Stimulated activated naive CD8-positive, alpha-beta T cell treated with anti-CD3 and anti-CD28 coated beads, Interleukin-15, amount 100 ng/mL, for 72 hours (primary cell): ENCODE measurements at regions not wholly inside any gene's neighbourhood (a gene's known extent, or its start where the extent isn't known, plus 50 kb on each side); places are given as distances from the start of the nearest gene placed in this dataset.

Experiments used
- ATAC-seq: fragments of 150-1000 bp; cut with Tn5 transposase; 2 replicates; pipeline ENCODE4 v1.10.0; 2021; ENCODE audit warnings: mild to moderate bottlenecking, moderate library complexity
- DNase-seq, 2 donors: peaks; one replicate each; pipeline ENCODE4 v3.0.0; 2021 to 2022
- H3K27ac Mint-ChIP-seq, 2 donors: one replicate each; pipeline ENCODE4 v1.8.0; 2022; ENCODE audit warnings: mild to moderate bottlenecking in 2 of 2, mixed read lengths in 2 of 2, moderate library complexity in 2 of 2
- H3K27me3 Mint-ChIP-seq: one replicate; pipeline ENCODE4 v1.8.0; 2022; ENCODE audit warnings: mixed read lengths
- H3K4me1 Mint-ChIP-seq: one replicate; pipeline ENCODE4 v1.8.0; 2022; ENCODE audit warnings: mild to moderate bottlenecking, mixed read lengths
- H3K4me3 Mint-ChIP-seq, 2 donors: one replicate each; pipeline ENCODE4 v1.8.0; 2022; ENCODE audit warnings: mild to moderate bottlenecking in 2 of 2, mixed read lengths in 2 of 2, moderate library complexity in 1 of 2
- H3K9me3 Mint-ChIP-seq, 2 donors: one replicate each; pipeline ENCODE4 v1.8.0; 2022; ENCODE audit warnings: mixed read lengths in 2 of 2

DNA sequence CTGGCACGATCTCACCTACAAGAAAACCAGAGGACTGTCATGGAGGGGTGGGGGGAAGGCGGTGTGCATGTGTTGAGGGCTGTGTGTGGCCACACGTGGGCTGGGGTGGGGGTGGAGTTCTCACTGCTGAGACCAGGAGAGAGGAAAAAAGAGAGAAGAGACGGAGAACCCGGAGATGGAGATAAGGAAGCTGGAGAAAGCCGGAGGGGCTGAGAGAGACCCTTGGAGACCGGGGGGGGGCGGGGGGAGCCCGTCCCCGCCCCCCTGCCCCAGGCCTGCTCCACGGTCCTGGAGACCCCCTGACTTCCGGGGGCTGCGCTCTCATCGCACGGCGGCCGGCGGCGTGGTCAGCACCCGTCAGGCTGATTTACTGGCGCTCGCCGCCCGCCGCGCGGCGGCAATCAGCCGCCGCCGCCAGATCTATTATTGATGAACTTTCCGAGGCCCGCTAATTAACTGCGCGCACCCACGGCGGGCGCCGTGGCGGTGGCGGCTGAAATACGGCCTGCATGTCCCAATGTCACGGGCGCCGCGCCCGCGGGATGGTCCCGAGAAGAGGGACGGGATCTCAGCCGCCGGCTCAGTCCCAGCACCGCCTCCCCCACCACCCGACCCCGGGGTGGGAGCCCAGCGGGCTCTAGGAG, 187.4 kb downstream of the MN1 start:
- H3K4me1 Mint-ChIP-seq: peaks cover 5% of the 10 kb centered on the region
- no peaks in the 10 kb centered on the region for H3K9me3 Mint-ChIP-seq
- DNase-seq (no peak), ATAC-seq (no peak)
- H3K27ac Mint-ChIP-seq: no peak overlapping the region
- peaks cover 53% of the 10 kb centered on the region for H3K27me3 Mint-ChIP-seq
- no peak overlapping the region for H3K4me3 Mint-ChIP-seq

DNA sequence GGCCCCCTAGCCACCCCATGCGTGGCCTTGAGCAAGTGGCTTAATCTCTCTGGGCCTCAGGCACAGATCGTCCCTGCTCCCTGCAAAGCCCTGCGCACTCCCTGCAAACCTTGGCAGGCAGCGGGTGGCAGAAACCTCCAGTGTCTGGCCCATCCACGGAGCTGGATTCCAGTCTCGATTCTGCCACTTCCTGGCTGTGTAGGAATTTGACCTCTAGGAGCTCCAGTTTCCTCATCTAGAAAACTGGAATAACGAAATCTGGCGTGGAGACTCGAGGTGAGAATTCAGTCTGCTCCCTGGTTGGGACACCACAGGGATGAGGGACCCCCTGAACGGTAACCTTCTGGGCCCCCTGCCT, 186.9 kb downstream of the MN1 start:
- Mint-ChIP-seq H3K4me1 (peaks cover 5% of the 10 kb centered on the region), H3K9me3 (no peaks in the 10 kb centered on the region), H3K27me3 (peaks cover 53% of the 10 kb centered on the region), H3K4me3 (no peak overlapping the region), H3K27ac (no peak overlapping the region)
- DNase-seq (no peak), ATAC-seq (no peak)

DNA sequence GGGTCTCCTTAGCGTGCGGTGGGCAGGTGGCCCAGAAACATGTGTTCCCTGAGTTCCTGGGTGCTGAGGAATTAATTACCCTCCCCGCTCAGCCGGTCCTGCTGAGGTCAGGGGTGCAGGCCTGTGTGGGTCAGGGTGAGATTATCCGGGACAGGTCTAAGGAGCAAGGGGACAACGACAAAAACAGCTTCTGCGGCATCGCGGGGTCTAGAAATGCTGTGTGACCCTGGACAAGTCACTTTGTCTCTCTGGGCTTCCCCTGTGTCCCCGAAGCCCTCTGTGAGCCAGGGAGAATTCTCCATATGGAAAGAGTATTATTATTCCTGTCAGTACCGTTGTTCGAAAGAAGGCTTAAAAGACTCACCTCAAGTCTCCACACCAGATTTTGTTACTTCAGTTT, 186.1 kb downstream of the MN1 start:
- no peak overlapping the region for H3K27ac Mint-ChIP-seq
- H3K4me3 Mint-ChIP-seq: no peak overlapping the region
- no peak for DNase-seq

DNA sequence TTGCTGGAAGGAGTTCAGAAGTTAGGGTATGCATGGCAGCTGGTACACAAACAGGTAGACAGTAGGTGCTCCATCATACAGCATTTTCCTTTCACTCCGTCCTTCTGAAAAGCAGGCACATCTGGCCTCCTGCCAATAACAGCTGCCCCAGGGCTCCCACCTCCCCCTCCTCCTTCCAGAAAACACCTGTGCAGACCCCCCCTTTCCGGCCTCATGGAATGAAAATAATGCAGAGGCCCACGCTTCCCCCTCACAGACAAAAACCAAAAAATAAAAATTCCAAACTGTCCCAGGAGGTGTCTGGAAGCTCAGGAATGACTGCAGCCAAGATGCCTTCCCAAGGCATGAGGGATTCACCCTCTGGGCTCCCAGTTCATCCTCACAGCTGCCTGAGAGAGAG, 185.5 kb downstream of the MN1 start:
- Mint-ChIP-seq H3K27ac (peak overlapping the region in 1 of 2 donors; percentile 76), H3K4me3 (no peak overlapping the region), H3K27me3 (peaks cover 52% of the 10 kb centered on the region), H3K9me3 (no peaks in the 10 kb centered on the region), H3K4me1 (peaks cover 5% of the 10 kb centered on the region)
- DNase-seq: no peak
- ATAC-seq: no peak

More for the DNA sequence above, 186.1 kb downstream of the MN1 start:
- Mint-ChIP-seq H3K9me3 (no peaks in the 10 kb centered on the region), H3K27me3 (peaks cover 53% of the 10 kb centered on the region), H3K4me1 (peaks cover 5% of the 10 kb centered on the region)
- ATAC-seq: no peak

DNA sequence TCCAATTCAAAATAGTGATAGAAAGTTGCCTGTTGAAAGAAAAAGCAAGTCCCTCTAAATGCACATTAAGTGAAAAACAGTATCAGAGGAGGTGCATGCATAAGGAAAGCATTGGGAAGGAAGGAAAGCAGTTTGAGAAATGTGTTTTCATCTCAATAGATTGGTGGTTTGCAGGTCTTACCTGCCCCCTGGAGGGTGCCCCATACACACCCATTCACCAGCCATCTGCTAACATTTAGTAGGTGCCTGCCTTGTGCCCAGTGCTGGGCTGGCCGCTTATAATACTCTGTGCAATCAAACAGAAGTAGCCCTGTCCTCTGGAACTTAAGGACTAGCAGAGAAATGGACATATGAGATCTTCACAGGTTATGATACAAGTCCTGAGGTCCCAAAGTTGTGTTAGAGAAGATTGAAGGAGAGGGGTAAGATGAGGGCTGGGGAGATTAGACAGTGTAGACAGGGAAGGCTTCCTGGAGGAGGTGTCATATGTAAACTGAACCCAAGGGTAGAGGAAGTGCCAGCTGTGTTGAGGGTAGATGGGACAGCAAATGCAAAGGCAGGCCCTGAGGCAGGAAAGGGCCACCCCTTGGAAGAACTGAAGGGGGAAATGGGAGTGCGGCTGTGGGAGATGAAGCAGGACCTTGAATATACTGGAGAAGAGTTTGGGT, 184.2 kb downstream of the MN1 start:
- no peak for DNase-seq
- H3K4me1 Mint-ChIP-seq: peaks cover 5% of the 10 kb centered on the region
- no peak overlapping the region for H3K27ac Mint-ChIP-seq
- H3K4me3 Mint-ChIP-seq: no peak overlapping the region
- no peaks in the 10 kb centered on the region for H3K9me3 Mint-ChIP-seq
- ATAC-seq: no peak
- H3K27me3 Mint-ChIP-seq: peaks cover 39% of the 10 kb centered on the region

DNA sequence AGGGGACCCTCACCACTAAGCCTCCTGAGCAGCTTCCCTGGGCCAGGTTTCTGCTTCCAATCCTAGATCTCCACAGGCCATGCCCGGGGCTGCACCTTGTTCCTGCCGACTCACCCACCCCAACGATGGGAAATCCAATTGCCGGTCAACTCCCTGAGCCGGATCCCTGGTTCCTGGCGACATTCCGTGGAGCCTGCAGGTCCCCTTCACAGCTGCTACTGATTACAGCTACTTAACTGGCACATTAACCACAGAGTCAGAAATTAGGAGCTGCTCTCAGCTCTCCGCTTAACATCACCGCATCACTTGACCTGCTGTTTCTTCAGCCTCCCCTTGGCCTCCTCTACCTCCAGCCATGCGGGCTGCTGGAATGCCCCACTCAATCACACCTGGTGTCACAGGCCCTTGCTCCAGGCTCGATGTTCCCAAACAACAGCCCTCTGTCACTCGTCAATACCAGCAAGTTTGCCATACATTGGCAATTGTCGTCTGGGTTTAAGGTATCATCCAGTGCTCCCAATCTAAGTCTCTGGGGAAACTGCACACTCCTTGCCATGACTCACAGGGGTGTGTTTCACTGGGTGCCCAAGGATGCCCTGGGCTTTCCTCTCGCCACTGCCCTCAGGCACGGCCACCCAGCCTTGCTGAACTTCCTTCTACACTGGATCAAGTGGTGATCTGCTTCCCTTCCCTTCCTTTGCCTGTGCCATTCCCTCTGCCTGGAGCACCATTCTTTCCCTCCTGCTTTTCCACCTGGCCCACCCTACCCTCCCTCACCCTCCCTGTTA, 181.0 kb downstream of the MN1 start:
- H3K27ac Mint-ChIP-seq: no peak overlapping the region
- DNase-seq (no peak), ATAC-seq (no peak)
- H3K27me3 Mint-ChIP-seq: peaks cover 7% of the 10 kb centered on the region
- H3K4me1 Mint-ChIP-seq: no peaks in the 10 kb centered on the region
- no peak overlapping the region for H3K4me3 Mint-ChIP-seq
- no peaks in the 10 kb centered on the region for H3K9me3 Mint-ChIP-seq

DNA sequence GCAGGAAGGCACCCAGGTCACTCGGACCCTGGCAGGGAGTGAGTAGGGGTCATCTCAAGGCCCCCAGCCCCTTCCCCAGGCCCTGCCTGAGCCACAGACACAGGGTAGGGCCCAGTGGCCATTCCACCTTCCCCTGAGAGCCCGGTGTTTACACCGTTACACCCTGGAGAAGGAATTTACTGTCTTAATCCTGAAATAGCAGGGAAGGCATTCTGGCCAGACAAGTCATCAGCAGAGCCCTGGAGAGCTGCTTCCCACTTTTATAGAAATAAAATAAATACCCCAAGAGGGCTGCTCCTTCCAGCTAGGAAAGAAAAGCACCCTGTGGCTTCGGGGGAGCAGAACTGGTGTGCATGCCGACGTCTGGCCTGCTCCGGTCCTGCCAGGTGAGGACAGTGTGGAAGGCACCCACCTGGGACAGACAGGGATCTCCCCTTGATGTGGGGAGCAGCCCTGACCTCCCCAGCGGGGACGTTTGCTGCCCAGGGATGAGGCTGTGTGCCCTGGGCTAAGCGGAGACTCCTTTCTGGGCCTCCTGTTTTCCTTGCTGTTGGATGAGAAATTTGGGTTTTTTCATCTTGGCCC, 180.0 kb downstream of the MN1 start:
- no peaks in the 10 kb centered on the region for H3K27me3 Mint-ChIP-seq
- no peaks in the 10 kb centered on the region for H3K9me3 Mint-ChIP-seq
- no peak overlapping the region for H3K4me3 Mint-ChIP-seq
- H3K4me1 Mint-ChIP-seq: no peaks in the 10 kb centered on the region
- H3K27ac Mint-ChIP-seq: no peak overlapping the region
- ATAC-seq: no peak
- no peak for DNase-seq

DNA sequence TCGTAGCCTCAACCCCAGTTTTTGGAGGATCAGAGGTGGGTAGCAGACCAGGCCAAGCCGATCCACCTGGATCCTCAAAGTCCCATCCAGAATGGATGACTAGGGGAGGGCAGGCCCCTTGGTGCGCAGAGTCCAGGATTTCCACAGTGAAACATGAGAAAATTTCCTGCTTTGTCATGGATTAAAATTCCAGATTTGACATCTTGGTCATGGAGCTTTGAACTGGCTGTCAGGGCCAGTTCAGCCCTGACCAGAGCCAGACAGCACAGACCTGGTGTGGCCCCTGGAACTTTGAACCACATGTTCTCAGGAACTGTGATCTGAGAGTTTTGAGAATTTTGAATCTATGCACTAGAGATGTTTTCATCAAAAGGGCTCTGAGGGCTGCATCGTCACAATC, 177.5 kb downstream of the MN1 start:
- H3K27ac Mint-ChIP-seq: peak overlapping the region in 1 of 2 donors; percentile 42
- H3K9me3 Mint-ChIP-seq: no peaks in the 10 kb centered on the region
- H3K27me3 Mint-ChIP-seq: no peaks in the 10 kb centered on the region
- no peak overlapping the region for H3K4me3 Mint-ChIP-seq
- no peaks in the 10 kb centered on the region for H3K4me1 Mint-ChIP-seq
- DNase-seq: no peak
- ATAC-seq: no peak

DNA sequence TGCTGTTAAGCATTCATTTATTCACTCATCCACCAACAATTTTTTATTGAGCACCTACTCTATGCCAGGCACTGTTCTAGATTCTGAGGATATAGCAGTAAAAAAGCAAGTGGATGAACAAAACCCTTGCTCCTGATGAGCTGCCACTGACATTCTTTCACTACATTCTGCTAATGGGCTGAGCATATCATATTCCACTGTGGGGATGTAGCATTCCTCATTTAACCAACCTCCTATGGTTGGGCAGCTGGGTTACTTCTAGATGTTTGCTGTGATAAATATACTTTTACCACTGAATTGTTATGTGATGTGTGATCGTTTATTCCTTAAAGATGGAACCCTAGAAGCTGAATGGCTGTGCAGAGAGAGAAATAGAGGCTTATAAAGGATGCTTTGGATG, 176.9 kb downstream of the MN1 start:
- Mint-ChIP-seq H3K4me3 (no peak overlapping the region), H3K4me1 (no peaks in the 10 kb centered on the region), H3K27me3 (no peaks in the 10 kb centered on the region), H3K27ac (no peak overlapping the region), H3K9me3 (no peaks in the 10 kb centered on the region)
- DNase-seq (no peak), ATAC-seq (no peak)

DNA sequence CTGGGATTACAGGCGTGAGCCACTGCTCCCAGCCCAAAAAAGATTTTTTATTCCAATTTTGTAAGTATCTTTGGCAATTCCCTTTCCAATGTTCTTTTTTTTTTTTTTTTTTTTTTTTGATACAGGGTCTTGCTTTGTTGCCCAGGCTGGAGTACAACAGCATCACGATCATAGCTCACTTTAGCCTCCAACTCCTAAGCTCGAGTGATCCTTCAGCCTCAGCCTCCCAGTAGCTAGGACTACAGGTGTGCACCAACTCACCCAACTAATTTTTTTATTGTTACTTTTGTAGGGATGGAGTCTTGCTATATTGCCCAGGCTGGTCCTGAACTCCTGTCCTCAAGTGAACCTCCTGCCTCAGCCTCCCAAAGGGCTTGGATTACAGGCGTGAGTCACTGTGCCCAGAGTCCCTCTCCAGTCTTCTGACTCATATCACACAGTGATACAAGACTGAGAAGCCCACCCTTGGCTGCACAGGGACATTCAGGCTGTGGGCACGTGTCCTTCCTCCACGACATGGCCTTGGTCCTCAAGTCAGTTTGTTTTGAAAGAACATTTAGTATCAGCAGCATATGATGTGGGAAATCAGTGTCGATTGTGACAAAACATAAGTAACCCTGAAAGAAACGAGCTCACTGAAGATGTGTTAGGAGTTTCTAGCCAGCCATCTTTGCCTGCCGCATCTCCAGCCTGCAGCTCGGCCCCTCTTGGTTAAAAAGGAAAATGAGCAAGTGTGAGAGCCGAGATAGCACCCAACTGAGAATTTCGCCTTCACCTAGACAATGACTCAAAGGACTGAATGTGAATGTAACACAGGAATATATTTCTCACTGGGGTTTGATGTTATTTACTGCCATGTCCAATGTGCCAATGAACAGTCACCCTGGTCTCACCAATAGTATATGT, 175.5 kb downstream of the MN1 start:
- no peaks in the 10 kb centered on the region for H3K4me1 Mint-ChIP-seq
- DNase-seq: no peak
- no peak overlapping the region for H3K27ac Mint-ChIP-seq

DNA sequence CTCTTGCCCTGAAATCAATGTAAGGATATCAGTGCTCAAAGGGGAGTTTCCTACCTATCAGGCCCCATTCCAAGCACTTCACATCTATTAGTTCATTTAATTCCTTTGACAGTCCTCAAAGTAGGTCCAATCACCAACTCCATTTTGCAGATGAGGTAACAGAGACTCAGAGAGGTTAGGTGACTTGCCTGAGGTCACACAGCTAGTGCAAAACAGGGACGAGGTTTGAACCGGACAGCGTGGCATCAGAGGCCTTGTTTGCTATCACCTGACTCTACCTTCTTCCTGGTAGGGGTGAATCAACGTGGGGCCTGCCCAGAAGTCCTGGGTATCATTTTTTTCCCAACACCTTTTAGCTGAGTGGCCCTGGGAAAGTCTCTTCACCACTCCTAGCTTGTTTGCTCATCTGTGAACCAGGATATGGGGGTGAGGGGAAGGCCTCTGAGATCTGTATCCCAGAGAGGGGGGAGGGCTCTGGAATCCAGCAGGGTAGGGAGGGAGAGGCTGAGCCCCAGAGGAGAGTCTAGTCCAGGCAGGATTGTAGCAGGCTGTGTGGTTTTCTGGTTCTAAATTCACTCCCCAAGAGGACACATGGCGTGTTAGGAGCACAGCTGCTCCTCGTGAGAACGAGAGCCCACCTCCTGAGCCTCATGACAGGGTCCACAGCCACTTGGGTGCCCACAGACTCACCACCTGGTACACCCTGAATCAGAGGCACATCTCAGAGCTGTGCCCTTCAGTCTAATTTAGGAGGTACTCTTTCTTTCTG, 174.7 kb downstream of the MN1 start:
- no peak overlapping the region for H3K27ac Mint-ChIP-seq
- no peaks in the 10 kb centered on the region for H3K27me3 Mint-ChIP-seq
- ATAC-seq (no peak), DNase-seq (no peak)
- H3K4me1 Mint-ChIP-seq: no peaks in the 10 kb centered on the region
- H3K9me3 Mint-ChIP-seq: no peaks in the 10 kb centered on the region
- H3K4me3 Mint-ChIP-seq: no peak overlapping the region

More for the DNA sequence above, 175.5 kb downstream of the MN1 start:
- Mint-ChIP-seq H3K27me3 (no peaks in the 10 kb centered on the region), H3K9me3 (no peaks in the 10 kb centered on the region), H3K4me3 (no peak overlapping the region)
- no peak for ATAC-seq

DNA sequence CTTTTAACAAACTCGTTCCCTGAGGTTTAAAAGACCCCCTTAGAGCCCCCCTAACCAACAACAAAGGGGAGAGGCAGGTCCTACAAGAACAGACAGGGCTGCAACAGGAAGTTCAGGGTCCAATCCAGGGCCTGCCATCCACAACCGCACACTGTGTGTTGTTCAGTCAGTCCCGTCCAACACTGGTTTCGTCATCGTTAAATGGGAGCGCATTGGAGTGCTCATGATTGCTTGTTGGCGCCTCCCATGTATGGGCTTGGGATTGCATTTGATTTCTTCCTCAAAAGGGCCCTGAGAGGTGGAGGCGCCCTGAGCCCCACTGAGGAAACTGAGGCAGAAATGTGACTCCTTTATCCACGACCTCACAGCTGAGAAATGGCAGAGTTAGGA, 174.1 kb downstream of the MN1 start:
- H3K27me3 Mint-ChIP-seq: no peaks in the 10 kb centered on the region
- no peak overlapping the region for H3K4me3 Mint-ChIP-seq
- H3K27ac Mint-ChIP-seq: no peak overlapping the region
- H3K4me1 Mint-ChIP-seq: no peaks in the 10 kb centered on the region
- ATAC-seq (no peak), DNase-seq (no peak)
- H3K9me3 Mint-ChIP-seq: no peaks in the 10 kb centered on the region

DNA sequence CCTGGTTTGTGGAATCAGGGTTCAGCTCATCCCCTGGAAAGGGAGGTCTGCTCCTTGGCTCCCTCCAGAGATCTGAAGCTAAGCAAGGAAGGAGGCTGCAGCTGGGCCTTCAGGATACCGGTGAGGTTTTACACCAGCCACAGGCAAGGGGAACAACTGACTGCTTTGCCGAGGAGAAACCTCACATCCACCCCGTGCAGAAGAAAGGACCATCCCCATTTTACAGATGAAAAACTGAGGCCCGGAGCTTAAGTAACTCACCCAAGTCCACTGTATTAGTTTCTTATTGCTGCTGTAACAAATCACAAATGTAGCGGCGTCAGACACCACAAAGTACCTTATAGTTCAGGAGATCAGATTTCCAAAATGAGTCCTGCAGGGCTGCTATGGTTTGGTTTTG, 173.7 kb downstream of the MN1 start:
- Mint-ChIP-seq H3K9me3 (no peaks in the 10 kb centered on the region), H3K4me3 (no peak overlapping the region), H3K27ac (no peak overlapping the region), H3K27me3 (no peaks in the 10 kb centered on the region), H3K4me1 (no peaks in the 10 kb centered on the region)
- DNase-seq (no peak), ATAC-seq (no peak)

DNA sequence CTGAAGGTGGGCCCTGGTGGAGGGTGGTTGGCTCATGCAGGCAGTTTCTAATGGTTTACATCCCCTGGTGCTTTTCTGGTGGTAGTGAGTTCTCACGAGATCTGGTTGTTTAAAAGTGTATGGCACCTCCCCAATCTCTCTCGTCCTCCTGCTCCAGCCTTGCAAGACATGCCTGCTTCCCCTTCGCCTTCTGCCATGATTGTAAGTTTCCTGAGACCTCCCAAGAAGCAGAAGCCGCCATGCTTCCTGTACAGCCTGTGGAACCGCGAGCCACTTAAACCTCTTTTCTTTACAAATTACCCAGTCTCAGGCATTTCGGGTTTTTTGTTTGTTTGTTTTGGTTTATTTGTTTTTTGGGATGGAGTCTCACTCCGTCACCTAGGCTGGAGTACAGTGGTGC, 173.2 kb downstream of the MN1 start:
- no peak overlapping the region for H3K4me3 Mint-ChIP-seq
- DNase-seq: no peak
- peaks cover 2% of the 10 kb centered on the region for H3K27me3 Mint-ChIP-seq
- no peak overlapping the region for H3K27ac Mint-ChIP-seq
- no peaks in the 10 kb centered on the region for H3K4me1 Mint-ChIP-seq
- no peak for ATAC-seq
- no peaks in the 10 kb centered on the region for H3K9me3 Mint-ChIP-seq
